IMR-90 (cell line): ENCODE measurements at regions not wholly inside any gene's neighbourhood (a gene's known extent, or its start where the extent isn't known, plus 50 kb on each side); places are given as distances from the start of the nearest gene placed in this dataset.

Experiments
- ATAC-seq: fragments of 200-7000 bp; cut with Tn5 transposase; 2 replicates; pipeline ENCODE4 v1.9.1; 2020; ENCODE audit warnings: low read depth, mild to moderate bottlenecking, moderate library complexity
- BruUV-seq: library from RNA; stranded (reverse); fragments of 400-500 nt; replicated peaks from 2 replicates; lab custom pipeline; 2021; lab: Mats Ljungman, UMichigan
- CTCF ChIA-PET: fragments of 300-600 bp; formaldehyde crosslinking; extraction: SDS; loops from one replicate; lab custom pipeline; 2021; ENCODE audit warnings: antibody characterized with exemption; lab: Yijun Ruan, JAX
- POLR2A ChIA-PET: fragments of 300-600 bp; sonication (Branson Sonifier 250); formaldehyde crosslinking; loops from one replicate; lab custom pipeline; 2022; ENCODE audit warnings: antibody characterized with exemption; ENCODE audit not compliant: unreplicated experiment; lab: Charles Lee
- DNase-seq: peaks from one replicate; pipeline ENCODE4 v3.0.0; 2013
- H2AFZ ChIP-seq: replicated peaks from 2 replicates; pipeline ENCODE3; 2013; ENCODE audit warnings: low read length, mild to moderate bottlenecking; ENCODE audit not compliant: poor library complexity
- H2AK5ac ChIP-seq: 2 replicates; pipeline ENCODE4 v1.6.1; 2013; ENCODE audit warnings: low read depth, low read length, inconsistent platforms
- H2AK9ac ChIP-seq: replicated peaks from 2 replicates; pipeline ENCODE3; 2013; ENCODE audit warnings: mild to moderate bottlenecking, low read depth, low read length, moderate library complexity; ENCODE audit not compliant: poor library complexity
- H2BK120ac ChIP-seq: 2 replicates; pipeline ENCODE4 v1.6.1; 2013; ENCODE audit warnings: low read depth, low read length, inconsistent platforms
- H2BK15ac ChIP-seq: 3 replicates; pipeline ENCODE4 v1.6.1; 2013; ENCODE audit warnings: low read depth, low read length, inconsistent platforms
- H2BK20ac ChIP-seq: 2 replicates; pipeline ENCODE4 v1.6.1; 2013; ENCODE audit warnings: low read depth, mild to moderate bottlenecking, inconsistent platforms, low read length, moderate library complexity
- H2BK5ac ChIP-seq: 2 replicates; pipeline ENCODE4 v1.6.1; 2013; ENCODE audit warnings: mild to moderate bottlenecking, low read depth, low read length, inconsistent platforms; ENCODE audit not compliant: poor library complexity, severe bottlenecking
- H3K14ac ChIP-seq: replicated peaks from 2 replicates; pipeline ENCODE4 v1.6.1; 2013; ENCODE audit warnings: low read depth, low read length, inconsistent platforms
- H3K18ac ChIP-seq: 2 replicates; pipeline ENCODE4 v1.6.1; 2013; ENCODE audit warnings: low read depth, low read length, control low read depth
- H3K23ac ChIP-seq: 2 replicates; pipeline ENCODE4 v1.6.1; 2013; ENCODE audit warnings: low read depth, low read length, inconsistent platforms
- H3K27ac ChIP-seq: 2 replicates; pipeline ENCODE4 v1.5.1; 2013; ENCODE audit warnings: mild to moderate bottlenecking, control low read depth, low read length; ENCODE audit not compliant: insufficient read depth
- H3K27me3 ChIP-seq: 2 replicates; pipeline ENCODE4 v1.6.1; 2013; ENCODE audit warnings: low read length; ENCODE audit not compliant: control insufficient read depth, insufficient read depth
- H3K36me3 ChIP-seq: 2 replicates; pipeline ENCODE4 v1.6.1; 2013; ENCODE audit warnings: low read length, mixed read lengths; ENCODE audit not compliant: control insufficient read depth, insufficient read depth
- H3K4ac ChIP-seq: 2 replicates; pipeline ENCODE4 v1.6.1; 2013; ENCODE audit warnings: low read depth, low read length, inconsistent platforms
- H3K4me1 ChIP-seq: 2 replicates; pipeline ENCODE4 v1.6.1; 2013; ENCODE audit warnings: low read length, mixed read lengths; ENCODE audit not compliant: control insufficient read depth, insufficient read depth
- H3K4me2 ChIP-seq: 2 replicates; pipeline ENCODE4 v1.6.1; 2013; ENCODE audit warnings: low read depth, mild to moderate bottlenecking, control low read depth, low read length, moderate library complexity
- H3K4me3 ChIP-seq: 2 replicates; pipeline ENCODE4 v1.5.1; 2013; ENCODE audit warnings: low read depth, mild to moderate bottlenecking, control low read depth, low read length, moderate library complexity; ENCODE audit not compliant: insufficient read depth
- H3K56ac ChIP-seq: 2 replicates; pipeline ENCODE4 v1.6.1; 2013; ENCODE audit warnings: low read length, inconsistent platforms; ENCODE audit not compliant: insufficient read depth; ENCODE audit errors: extremely low read depth
- H3K79me1 ChIP-seq, 2 experiments: 2 replicates each; pipeline ENCODE4 v1.6.1; 2013; ENCODE audit warnings: low read length in 2 of 2, inconsistent platforms in 1 of 2, low read depth in 1 of 2
- H3K9ac ChIP-seq: 2 replicates; pipeline ENCODE4 v1.6.1; 2013; ENCODE audit warnings: low read depth, low read length, control low read depth
- H3K9me1 ChIP-seq: 2 replicates; pipeline ENCODE4 v1.6.1; 2013; ENCODE audit warnings: low read length, inconsistent platforms; ENCODE audit not compliant: insufficient read depth
- H3K9me3 ChIP-seq: 2 replicates; pipeline ENCODE4 v1.6.1; 2013; ENCODE audit warnings: low read length; ENCODE audit not compliant: control insufficient read depth, insufficient read depth
- H4K20me1 ChIP-seq: 2 replicates; pipeline ENCODE4 v1.6.1; 2013; ENCODE audit warnings: low read length, inconsistent platforms; ENCODE audit not compliant: insufficient read depth
- H4K5ac ChIP-seq: 2 replicates; pipeline ENCODE4 v1.6.1; 2013; ENCODE audit warnings: mild to moderate bottlenecking, low read depth, low read length, control low read depth
- H4K8ac ChIP-seq, 2 experiments: 2 replicates each; pipeline ENCODE4 v1.6.1; 2013; ENCODE audit warnings: low read depth in 2 of 2, low read length in 2 of 2, control low read depth in 1 of 2, inconsistent platforms in 1 of 2
- H4K91ac ChIP-seq: 2 replicates; pipeline ENCODE4 v1.6.1; 2013; ENCODE audit warnings: low read depth, low read length, inconsistent platforms; ENCODE audit not compliant: insufficient read depth
- CTCF ChIP-seq: conservative IDR thresholded peaks from 2 replicates; pipeline ENCODE4 v1.5.1; 2012; ENCODE audit warnings: mild to moderate bottlenecking, low read depth, low read length, improper control_type of control experiment
- RAD21 ChIP-seq: IDR thresholded peaks from 2 replicates; pipeline ENCODE4 v1.6.1; 2012; ENCODE audit warnings: low read length, improper control_type of control experiment
- SMC3 ChIP-seq: fragments of 150-350 bp; IDR thresholded peaks from 2 replicates; pipeline ENCODE4 v1.6.1; 2016; ENCODE audit warnings: low read depth, mild to moderate bottlenecking, antibody characterized with exemption, low read length, moderate library complexity
- dilution Hi-C: fragments of 300-500 bp; cut with HindIII; formaldehyde crosslinking; loops from one replicate; pipeline ENCODE4 v1.14.3; 2018; ENCODE audit warnings: low sequenced_read_pairs; ENCODE audit not compliant: unreplicated experiment
- in situ Hi-C: fragments of 300-500 bp; cut with MboI; formaldehyde crosslinking; loops from 3 replicates; pipeline ENCODE4 v1.14.3; 2019; ENCODE audit warnings: low sequenced_read_pairs, inconsistent platforms, mixed read lengths
- intact Hi-C: fragments of 100-400 bp; cut with micrococcal nuclease; formaldehyde crosslinking; loops from 2 replicates; pipeline ENCODE4 v1.10.0; 2022

- Histone ChIP-seq H4K91ac (no peak overlapping the region), H2BK20ac (no peak overlapping the region), H3K9me3 (no peaks in the 10 kb centered on the region), H3K56ac (no peak overlapping the region), H4K8ac (no peak overlapping the region), H3K4me1 (no peaks in the 10 kb centered on the region), H2BK15ac (no peak overlapping the region), H4K20me1 (no peaks in the 10 kb centered on the region), H2AFZ (no peak overlapping the region), H3K79me1 (no peaks in the 10 kb centered on the region), H3K9ac (no peak overlapping the region), H3K4ac (no peak overlapping the region), H3K4me3 (no peak overlapping the region), H2AK9ac (no peak overlapping the region), H3K4me2 (no peak overlapping the region), H3K27me3 (no peaks in the 10 kb centered on the region), H3K14ac (no peak overlapping the region), H2BK5ac (no peak overlapping the region), H4K5ac (no peak overlapping the region), H3K36me3 (no peaks in the 10 kb centered on the region), H3K9me1 (no peaks in the 10 kb centered on the region), H3K18ac (no peak overlapping the region), H3K23ac (no peak overlapping the region), H2BK120ac (peak overlapping the region; percentile 19; the same call in 1 of the 2 replicates), H2AK5ac (no peak overlapping the region), H3K27ac (no peak overlapping the region)
- TF ChIP-seq SMC3 (no peak), RAD21 (peak; percentile 26; the same call in 1 of the 2 replicates), CTCF (peak; percentile 41)
- ChIA-PET CTCF (interaction anchor here (0.6 to 1.2 kb wide), 5 partner anchors 12 to 432 kb away, joined by 3 to 4 read pairs (median 3); no protein-coding TSS in a partner anchor), POLR2A (no interaction called here)
- no TSS peak for BruUV-seq
- dilution Hi-C loops (no loop called here), intact Hi-C loops (no loop called here), in situ Hi-C loops (loop anchor here (25.0 kb wide), 1 partner anchor 380 kb away; no protein-coding TSS in a partner anchor)
- DNase-seq (peak; percentile 53), ATAC-seq (peak; percentile 56; the same call in 1 of the 2 replicates)
Observed at GRCh38 chr4:89482251-89482650, 174.7 kb upstream of the GPRIN3 start.
